H1 (cell line): ENCODE measurements at regions not wholly inside any gene's neighbourhood (a gene's known extent, or its start where the extent isn't known, plus 50 kb on each side); places are given as distances from the start of the nearest gene placed in this dataset.

ENCODE experiments used
- CBX5 ChIP-seq: fragments of 300-800, 300-1000 bp; sonication (generic); IDR thresholded peaks from 2 replicates; pipeline ENCODE4 v1.7.1; 2016; ENCODE audit warnings: antibody characterized with exemption, low read length, low read depth
- RFX5 ChIP-seq: IDR thresholded peaks from 2 replicates; pipeline ENCODE4 v1.6.1; 2011; ENCODE audit warnings: low read depth, low read length, improper control_type of control experiment, borderline replicate concordance
- SAP30 ChIP-seq: fragments of 300-600 bp; sonication (generic); IDR thresholded peaks from 2 replicates; pipeline ENCODE4 v1.7.1; 2012; ENCODE audit warnings: low read length, moderate library complexity, mild to moderate bottlenecking, inconsistent platforms; ENCODE audit not compliant: insufficient read depth, insufficient replicate concordance
- SP4 ChIP-seq: IDR thresholded peaks from 2 replicates; pipeline ENCODE4 v1.6.1; 2012; ENCODE audit warnings: low read length, inconsistent platforms
- TCF12 ChIP-seq: IDR thresholded peaks from 2 replicates; pipeline ENCODE4 v1.6.1; 2011; ENCODE audit warnings: low read depth, mild to moderate bottlenecking, low read length
- YY1 ChIP-seq: IDR thresholded peaks from 2 replicates; pipeline ENCODE4 v1.6.1; 2011; ENCODE audit warnings: low read depth, mild to moderate bottlenecking, low read length
- TF ChIP-seq, protein P1 (sequence below): IDR thresholded peaks from 2 replicates; pipeline ENCODE4 v1.6.1; 2011; ENCODE audit warnings: low read length, improper control_type of control experiment

DNA sequence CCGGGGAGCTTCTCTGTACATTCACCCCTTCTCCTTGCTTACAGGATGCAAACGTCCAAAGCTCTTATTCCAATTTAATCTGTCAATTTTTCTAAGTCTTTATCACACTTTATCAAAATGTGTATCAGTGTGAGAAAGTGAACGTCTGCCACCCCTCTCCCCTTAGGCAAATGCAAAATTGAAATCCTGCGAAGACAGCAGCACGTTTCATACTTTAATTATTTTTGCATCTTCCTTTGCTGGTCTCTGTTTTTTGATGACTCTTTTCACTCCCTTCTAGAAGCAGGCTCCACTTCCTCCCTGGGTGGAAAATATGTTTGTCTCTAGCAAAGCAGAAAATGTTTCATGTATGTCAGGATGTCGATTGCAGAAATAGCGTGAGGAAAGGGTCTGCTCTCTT lies 576.5 kb upstream of the BRINP1 start (continued):
- TF ChIP-seq RFX5 (no peak), SAP30 (no peak), TCF12 (no peak), SP4 (no peak), CBX5 (no peak), YY1 (no peak)
- TF ChIP-seq, protein P1, sequence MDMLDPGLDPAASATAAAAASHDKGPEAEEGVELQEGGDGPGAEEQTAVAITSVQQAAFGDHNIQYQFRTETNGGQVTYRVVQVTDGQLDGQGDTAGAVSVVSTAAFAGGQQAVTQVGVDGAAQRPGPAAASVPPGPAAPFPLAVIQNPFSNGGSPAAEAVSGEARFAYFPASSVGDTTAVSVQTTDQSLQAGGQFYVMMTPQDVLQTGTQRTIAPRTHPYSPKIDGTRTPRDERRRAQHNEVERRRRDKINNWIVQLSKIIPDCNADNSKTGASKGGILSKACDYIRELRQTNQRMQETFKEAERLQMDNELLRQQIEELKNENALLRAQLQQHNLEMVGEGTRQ, result no peak
- TF ChIP-seq, all 59 proteins: peak for 0
